ENCODE measurements at regions not wholly inside any gene's neighbourhood (a gene's known extent, or its start where the extent isn't known, plus 50 kb on each side); places are given as distances from the start of the nearest gene placed in this dataset.

GRCh38 chr6:156334966-156335365 lies 442.2 kb upstream of the ARID1B start:
- Histone ChIP-seq H3K36me3 (ENCODE audit: control insufficient read depth, insufficient read depth, low read length) (no peaks in the 10 kb centered on the region), H3K27me3 (ENCODE audit: control insufficient read depth, insufficient read depth, low read length) (no peaks in the 10 kb centered on the region), H3K4me1 (ENCODE audit: control insufficient read depth, insufficient read depth, low read length) (no peaks in the 10 kb centered on the region), H3K27ac (ENCODE audit: low read length) (no peak overlapping the region), H3K9me3 (ENCODE audit: control insufficient read depth, insufficient read depth, low read length) (no peaks in the 10 kb centered on the region; the same call in none of the 2 replicates), H3K4me3 (ENCODE audit: low read length) (no peak overlapping the region)
- no peak for DNase-seq (ENCODE audit: low read depth, low spot score)

- H3K4me3 ChIP-seq (ENCODE audit: low read length) = no peak overlapping the region
- H3K27ac ChIP-seq (ENCODE audit: low read length) = no peak overlapping the region
- 0 out of 2 replicates have a peak, but pooled peaks cover 2% of the 10 kb centered on the region for H3K36me3 ChIP-seq (ENCODE audit: control insufficient read depth, insufficient read depth, low read length)
- DNase-seq (ENCODE audit: low read depth, low spot score) = no peak
- H3K27me3 ChIP-seq (ENCODE audit: control insufficient read depth, insufficient read depth, low read length) = no peaks in the 10 kb centered on the region
- no CpG with 5 or more reads among the region's 2 CpGs for WGBS (ENCODE audit: insufficient coverage, insufficient read length)
- H3K9me3 ChIP-seq (ENCODE audit: control insufficient read depth, insufficient read depth, low read length) = no peaks in the 10 kb centered on the region
- H3K4me1 ChIP-seq (ENCODE audit: control insufficient read depth, insufficient read depth, low read length) = no peaks in the 10 kb centered on the region; the same call in 1 of the 2 replicates
These were observed 457.5 kb upstream of the ARID1B start for GRCh38 chr6:156319707-156320106.

GRCh38 chr6:156316583-156317125 lies 460.5 kb upstream of the ARID1B start:
- Histone ChIP-seq H3K4me1 (ENCODE audit: control insufficient read depth, insufficient read depth, low read length) (no peaks in the 10 kb centered on the region; the same call in 1 of the 2 replicates), H3K36me3 (ENCODE audit: control insufficient read depth, insufficient read depth, low read length) (0 out of 2 replicates have a peak, but pooled peaks cover 2% of the 10 kb centered on the region), H3K9me3 (ENCODE audit: control insufficient read depth, insufficient read depth, low read length) (no peaks in the 10 kb centered on the region; the same call in 1 of the 2 replicates), H3K4me3 (ENCODE audit: low read length) (no peak overlapping the region), H3K27ac (ENCODE audit: low read length) (no peak overlapping the region), H3K27me3 (ENCODE audit: control insufficient read depth, insufficient read depth, low read length) (no peaks in the 10 kb centered on the region)
- WGBS (ENCODE audit: insufficient coverage, insufficient read length) = no CpG with 5 or more reads among the region's 11 CpGs
- no peak for DNase-seq (ENCODE audit: low read depth, low spot score)

- no peaks in the 10 kb centered on the region for H3K27me3 ChIP-seq (ENCODE audit: control insufficient read depth, insufficient read depth, low read length)
- H3K27ac ChIP-seq (ENCODE audit: low read length) = no peak overlapping the region
- H3K4me1 ChIP-seq (ENCODE audit: control insufficient read depth, insufficient read depth, low read length) = no peaks in the 10 kb centered on the region; the same call in 1 of the 2 replicates
- H3K4me3 ChIP-seq (ENCODE audit: low read length) = no peak overlapping the region
- no CpG with 5 or more reads among the region's 4 CpGs for WGBS (ENCODE audit: insufficient coverage, insufficient read length)
- no peak for DNase-seq (ENCODE audit: low read depth, low spot score)
- H3K36me3 ChIP-seq (ENCODE audit: control insufficient read depth, insufficient read depth, low read length) = 0 out of 2 replicates have a peak, but pooled peaks cover 2% of the 10 kb centered on the region
- H3K9me3 ChIP-seq (ENCODE audit: control insufficient read depth, insufficient read depth, low read length) = no peaks in the 10 kb centered on the region; the same call in 1 of the 2 replicates
These were observed 462.0 kb upstream of the ARID1B start for GRCh38 chr6:156315146-156315545.

- no peak overlapping the region for H3K4me3 ChIP-seq (ENCODE audit: low read length)
- no CpG with 5 or more reads among the region's 3 CpGs for WGBS (ENCODE audit: insufficient coverage, insufficient read length)
- H3K9me3 ChIP-seq (ENCODE audit: control insufficient read depth, insufficient read depth, low read length) = no peaks in the 10 kb centered on the region; the same call in 1 of the 2 replicates
- H3K36me3 ChIP-seq (ENCODE audit: control insufficient read depth, insufficient read depth, low read length) = no peaks in the 10 kb centered on the region
- H3K4me1 ChIP-seq (ENCODE audit: control insufficient read depth, insufficient read depth, low read length) = no peaks in the 10 kb centered on the region
- H3K27ac ChIP-seq (ENCODE audit: low read length) = no peak overlapping the region
- no peak for DNase-seq (ENCODE audit: low read depth, low spot score)
- no peaks in the 10 kb centered on the region for H3K27me3 ChIP-seq (ENCODE audit: control insufficient read depth, insufficient read depth, low read length)
These were observed 464.1 kb upstream of the ARID1B start for GRCh38 chr6:156313037-156313436.

- no peaks in the 10 kb centered on the region for H3K36me3 ChIP-seq (ENCODE audit: control insufficient read depth, insufficient read depth, low read length)
- no peak overlapping the region for H3K4me3 ChIP-seq (ENCODE audit: low read length)
- H3K27ac ChIP-seq (ENCODE audit: low read length) = no peak overlapping the region
- DNase-seq (ENCODE audit: low read depth, low spot score) = no peak
- H3K4me1 ChIP-seq (ENCODE audit: control insufficient read depth, insufficient read depth, low read length) = no peaks in the 10 kb centered on the region
- H3K9me3 ChIP-seq (ENCODE audit: control insufficient read depth, insufficient read depth, low read length) = no peaks in the 10 kb centered on the region; the same call in 1 of the 2 replicates
- no peaks in the 10 kb centered on the region for H3K27me3 ChIP-seq (ENCODE audit: control insufficient read depth, insufficient read depth, low read length)
These were observed 465.9 kb upstream of the ARID1B start for GRCh38 chr6:156311291-156311690.

GRCh38 chr6:156310701-156311100 lies 466.5 kb upstream of the ARID1B start:
- DNase-seq (ENCODE audit: low read depth, low spot score) = no peak
- Histone ChIP-seq H3K36me3 (ENCODE audit: control insufficient read depth, insufficient read depth, low read length) (no peaks in the 10 kb centered on the region), H3K4me3 (ENCODE audit: low read length) (no peak overlapping the region), H3K27ac (ENCODE audit: low read length) (no peak overlapping the region), H3K27me3 (ENCODE audit: control insufficient read depth, insufficient read depth, low read length) (no peaks in the 10 kb centered on the region), H3K4me1 (ENCODE audit: control insufficient read depth, insufficient read depth, low read length) (no peaks in the 10 kb centered on the region), H3K9me3 (ENCODE audit: control insufficient read depth, insufficient read depth, low read length) (no peaks in the 10 kb centered on the region; the same call in 1 of the 2 replicates)
- WGBS (ENCODE audit: insufficient coverage, insufficient read length) = no CpG with 5 or more reads among the region's 6 CpGs

GRCh38 chr6:156309017-156309416 lies 468.2 kb upstream of the ARID1B start:
- Histone ChIP-seq H3K27me3 (ENCODE audit: control insufficient read depth, insufficient read depth, low read length) (no peaks in the 10 kb centered on the region), H3K27ac (ENCODE audit: low read length) (no peak overlapping the region), H3K36me3 (ENCODE audit: control insufficient read depth, insufficient read depth, low read length) (no peaks in the 10 kb centered on the region), H3K9me3 (ENCODE audit: control insufficient read depth, insufficient read depth, low read length) (no peaks in the 10 kb centered on the region), H3K4me1 (ENCODE audit: control insufficient read depth, insufficient read depth, low read length) (no peaks in the 10 kb centered on the region), H3K4me3 (ENCODE audit: low read length) (no peak overlapping the region)
- no peak for DNase-seq (ENCODE audit: low read depth, low spot score)
- WGBS (ENCODE audit: insufficient coverage, insufficient read length) = no CpG with 5 or more reads among the region's 7 CpGs

GRCh38 chr6:156308604-156309003 lies 468.6 kb upstream of the ARID1B start:
- DNase-seq (ENCODE audit: low read depth, low spot score) = no peak
- no peaks in the 10 kb centered on the region for H3K4me1 ChIP-seq (ENCODE audit: control insufficient read depth, insufficient read depth, low read length)
- no CpG with 5 or more reads among the region's 3 CpGs for WGBS (ENCODE audit: insufficient coverage, insufficient read length)
- no peaks in the 10 kb centered on the region for H3K9me3 ChIP-seq (ENCODE audit: control insufficient read depth, insufficient read depth, low read length)
- H3K4me3 ChIP-seq (ENCODE audit: low read length) = no peak overlapping the region
- no peaks in the 10 kb centered on the region for H3K36me3 ChIP-seq (ENCODE audit: control insufficient read depth, insufficient read depth, low read length)
- no peaks in the 10 kb centered on the region for H3K27me3 ChIP-seq (ENCODE audit: control insufficient read depth, insufficient read depth, low read length)
- no peak overlapping the region for H3K27ac ChIP-seq (ENCODE audit: low read length)

- H3K9me3 ChIP-seq (ENCODE audit: control insufficient read depth, insufficient read depth, low read length) = no peaks in the 10 kb centered on the region
- H3K27ac ChIP-seq (ENCODE audit: low read length) = no peak overlapping the region
- no peak overlapping the region for H3K4me3 ChIP-seq (ENCODE audit: low read length)
- no peaks in the 10 kb centered on the region for H3K27me3 ChIP-seq (ENCODE audit: control insufficient read depth, insufficient read depth, low read length)
- no peaks in the 10 kb centered on the region for H3K36me3 ChIP-seq (ENCODE audit: control insufficient read depth, insufficient read depth, low read length)
- no peak for DNase-seq (ENCODE audit: low read depth, low spot score)
- WGBS (ENCODE audit: insufficient coverage, insufficient read length) = no CpG with 5 or more reads among the region's 3 CpGs
- H3K4me1 ChIP-seq (ENCODE audit: control insufficient read depth, insufficient read depth, low read length) = no peaks in the 10 kb centered on the region
These were observed 470.6 kb upstream of the ARID1B start for GRCh38 chr6:156306531-156306930.

- Histone ChIP-seq H3K27me3 (ENCODE audit: control insufficient read depth, insufficient read depth, low read length) (no peaks in the 10 kb centered on the region), H3K4me1 (ENCODE audit: control insufficient read depth, insufficient read depth, low read length) (no peaks in the 10 kb centered on the region), H3K9me3 (ENCODE audit: control insufficient read depth, insufficient read depth, low read length) (no peaks in the 10 kb centered on the region), H3K36me3 (ENCODE audit: control insufficient read depth, insufficient read depth, low read length) (no peaks in the 10 kb centered on the region), H3K4me3 (ENCODE audit: low read length) (no peak overlapping the region), H3K27ac (ENCODE audit: low read length) (no peak overlapping the region)
- no peak for DNase-seq (ENCODE audit: low read depth, low spot score)
- no CpG with 5 or more reads among the region's 1 CpG for WGBS (ENCODE audit: insufficient coverage, insufficient read length)
These were observed 494.1 kb upstream of the ARID1B start for GRCh38 chr6:156283091-156283490.
